Suprapubic skin (tissue), 4 donors: ENCODE measurements at regions not wholly inside any gene's neighbourhood (a gene's known extent, or its start where the extent isn't known, plus 50 kb on each side); places are given as distances from the start of the nearest gene placed in this dataset.

Source experiments
- DNase-seq, 2 donors: peaks; one replicate each; pipeline ENCODE4 v3.0.0-alpha.2; 2019; ENCODE audit warnings: low spot score in 2 of 2
- H3K27ac ChIP-seq: fragments of 200-600 bp; sonication (generic); one replicate; pipeline ENCODE4 v1.5.1; 2019
- H3K27me3 ChIP-seq: fragments of 200-600 bp; sonication (generic); one replicate; pipeline ENCODE4 v1.5.1; 2019
- H3K36me3 ChIP-seq: fragments of 200-600 bp; sonication (generic); one replicate; pipeline ENCODE4 v1.5.1; 2019
- H3K4me1 ChIP-seq: fragments of 200-600 bp; sonication (generic); one replicate; pipeline ENCODE4 v1.5.1; 2019
- H3K4me3 ChIP-seq: fragments of 200-600 bp; sonication (generic); one replicate; pipeline ENCODE4 v1.5.1; 2019; ENCODE audit warnings: mild to moderate bottlenecking
- H3K9me3 ChIP-seq: fragments of 200-600 bp; sonication (generic); one replicate; pipeline ENCODE4 v1.5.1; 2019
- EP300 ChIP-seq: sonication (generic); formaldehyde crosslinking; IDR thresholded peaks from one replicate; pipeline ENCODE4 v1.6.1; 2017; ENCODE audit warnings: antibody characterized with exemption
- POLR2A ChIP-seq, 2 donors: fragments of 450-650 bp; IDR thresholded peaks; one replicate each; pipeline ENCODE4 v1.6.1; 2017; ENCODE audit warnings: antibody characterized with exemption in 2 of 2, mild to moderate bottlenecking in 2 of 2, moderate library complexity in 2 of 2
- POLR2AphosphoS5 ChIP-seq, 3 donors: sonication (generic); formaldehyde crosslinking; IDR thresholded peaks; one replicate each; pipeline ENCODE4 v1.6.1; 2017; ENCODE audit warnings: antibody characterized with exemption in 3 of 3
- WGBS: methylation state at CpG from one replicate; pipeline ENCODE4 v1.1.5; 2018; 5-methylcytosine and 5-hydroxymethylcytosine counted together
- TF ChIP-seq, protein P1 (sequence below), 2 donors: fragments of 200-600 bp in 1 of 2; fragments of 450-650 bp in 1 of 2; sonication (generic) in 1 of 2; IDR thresholded peaks; one replicate each; pipeline ENCODE4 v1.5.1; 2016 to 2019; ENCODE audit warnings: antibody characterized with exemption in 2 of 2, mild to moderate bottlenecking in 1 of 2, moderate library complexity in 1 of 2

- TF ChIP-seq EP300 (no peak), POLR2A (IDR thresholded peaks at IDR 0.05) (no peak), POLR2AphosphoS5 (IDR thresholded peaks at IDR 0.05) (no peak)
- TF ChIP-seq, protein P1, sequence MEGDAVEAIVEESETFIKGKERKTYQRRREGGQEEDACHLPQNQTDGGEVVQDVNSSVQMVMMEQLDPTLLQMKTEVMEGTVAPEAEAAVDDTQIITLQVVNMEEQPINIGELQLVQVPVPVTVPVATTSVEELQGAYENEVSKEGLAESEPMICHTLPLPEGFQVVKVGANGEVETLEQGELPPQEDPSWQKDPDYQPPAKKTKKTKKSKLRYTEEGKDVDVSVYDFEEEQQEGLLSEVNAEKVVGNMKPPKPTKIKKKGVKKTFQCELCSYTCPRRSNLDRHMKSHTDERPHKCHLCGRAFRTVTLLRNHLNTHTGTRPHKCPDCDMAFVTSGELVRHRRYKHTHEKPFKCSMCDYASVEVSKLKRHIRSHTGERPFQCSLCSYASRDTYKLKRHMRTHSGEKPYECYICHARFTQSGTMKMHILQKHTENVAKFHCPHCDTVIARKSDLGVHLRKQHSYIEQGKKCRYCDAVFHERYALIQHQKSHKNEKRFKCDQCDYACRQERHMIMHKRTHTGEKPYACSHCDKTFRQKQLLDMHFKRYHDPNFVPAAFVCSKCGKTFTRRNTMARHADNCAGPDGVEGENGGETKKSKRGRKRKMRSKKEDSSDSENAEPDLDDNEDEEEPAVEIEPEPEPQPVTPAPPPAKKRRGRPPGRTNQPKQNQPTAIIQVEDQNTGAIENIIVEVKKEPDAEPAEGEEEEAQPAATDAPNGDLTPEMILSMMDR (IDR thresholded peaks at IDR 0.05): no peak
- no peaks in the 10 kb centered on the region for H3K27me3 ChIP-seq
- 78% methylated on average over 4 of the region's 4 CpGs for WGBS
- H3K9me3 ChIP-seq: no peaks in the 10 kb centered on the region
- H3K27ac ChIP-seq: no peak overlapping the region
- DNase-seq: no peak
- H3K4me1 ChIP-seq: no peaks in the 10 kb centered on the region
- no peak overlapping the region for H3K4me3 ChIP-seq
- no peaks in the 10 kb centered on the region for H3K36me3 ChIP-seq
These were observed 51.0 kb upstream of the PRB2 start for GRCh38 chr12:11446372-11446771.

- 86% methylated on average over 20 of the region's 20 CpGs for WGBS
- no peak overlapping the region for H3K27ac ChIP-seq
- no peaks in the 10 kb centered on the region for H3K36me3 ChIP-seq
- no peaks in the 10 kb centered on the region for H3K4me1 ChIP-seq
- no peak for DNase-seq
- no peaks in the 10 kb centered on the region for H3K9me3 ChIP-seq
- H3K4me3 ChIP-seq: no peak overlapping the region
- no peaks in the 10 kb centered on the region for H3K27me3 ChIP-seq
- TF ChIP-seq POLR2AphosphoS5 (IDR thresholded peaks at IDR 0.05) (no peak), POLR2A (IDR thresholded peaks at IDR 0.05) (no peak), EP300 (no peak)
- TF ChIP-seq, protein P1 (IDR thresholded peaks at IDR 0.05): no peak
These were observed 62.8 kb upstream of the PRB2 start for GRCh38 chr12:11457996-11458645.

GRCh38 chr12:11460343-11461023 is 65.1 kb upstream of the PRB2 start:
- H3K9me3 ChIP-seq: no peaks in the 10 kb centered on the region
- TF ChIP-seq POLR2AphosphoS5 (IDR thresholded peaks at IDR 0.05): no peak
- TF ChIP-seq, protein P1 (IDR thresholded peaks at IDR 0.05): no peak
- H3K27me3 ChIP-seq: no peaks in the 10 kb centered on the region
- no peaks in the 10 kb centered on the region for H3K4me1 ChIP-seq
- no peak for DNase-seq
- H3K27ac ChIP-seq: no peak overlapping the region
- no peaks in the 10 kb centered on the region for H3K36me3 ChIP-seq
- WGBS: 73% methylated on average over 1 of the region's 1 CpG
- H3K4me3 ChIP-seq: no peak overlapping the region

DNA sequence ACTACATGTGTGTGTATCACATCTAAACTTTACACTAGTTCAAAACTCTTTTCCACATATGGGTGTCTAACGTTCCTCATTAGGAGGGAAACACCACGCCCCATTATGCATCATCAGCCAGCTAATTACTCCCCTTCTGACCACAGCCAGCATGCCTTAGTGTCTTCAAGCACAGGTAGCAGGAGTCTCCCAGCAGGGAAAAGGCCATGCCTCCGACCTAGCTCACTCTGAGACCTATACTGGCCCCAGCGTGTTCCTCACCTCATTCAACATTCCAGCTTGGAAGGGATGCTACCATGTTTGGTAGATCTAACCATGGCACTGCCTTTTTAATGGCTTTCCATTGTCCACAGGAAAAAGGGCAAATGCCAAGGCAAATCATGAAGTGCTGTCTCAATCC is 66.1 kb upstream of the PRB2 start:
- Histone ChIP-seq H3K27ac (no peak overlapping the region), H3K36me3 (no peaks in the 10 kb centered on the region), H3K4me1 (no peaks in the 10 kb centered on the region), H3K4me3 (no peak overlapping the region), H3K27me3 (no peaks in the 10 kb centered on the region), H3K9me3 (no peaks in the 10 kb centered on the region)
- WGBS: 62% methylated on average over 4 of the region's 4 CpGs
- DNase-seq: no peak
- TF ChIP-seq EP300: no peak
- TF ChIP-seq, protein P1 (IDR thresholded peaks at IDR 0.05): no peak
- no peak for TF ChIP-seq POLR2AphosphoS5 (IDR thresholded peaks at IDR 0.05)
- TF ChIP-seq POLR2A (IDR thresholded peaks at IDR 0.05): no peak

GRCh38 chr12:11477110-11477509 is 81.7 kb upstream of the PRB2 start:
- 71% methylated on average over 1 of the region's 1 CpG for WGBS
- H3K4me3 ChIP-seq: no peak overlapping the region
- no peaks in the 10 kb centered on the region for H3K4me1 ChIP-seq
- TF ChIP-seq POLR2AphosphoS5 (IDR thresholded peaks at IDR 0.05) (no peak), POLR2A (IDR thresholded peaks at IDR 0.05) (no peak), EP300 (no peak)
- TF ChIP-seq, protein P1 (IDR thresholded peaks at IDR 0.05): no peak
- no peaks in the 10 kb centered on the region for H3K9me3 ChIP-seq
- H3K27ac ChIP-seq: no peak overlapping the region
- no peaks in the 10 kb centered on the region for H3K36me3 ChIP-seq
- no peaks in the 10 kb centered on the region for H3K27me3 ChIP-seq
- DNase-seq: no peak
